Endothelial cell (in vitro differentiated cells): ENCODE measurements at regions not wholly inside any gene's neighbourhood (a gene's known extent, or its start where the extent isn't known, plus 50 kb on each side); places are given as distances from the start of the nearest gene placed in this dataset.

Experiments used
- DNase-seq: peaks from one replicate; pipeline ENCODE4 v3.0.0; 2021; ENCODE audit warnings: low spot score
- H3K27ac Mint-ChIP-seq: one replicate; pipeline ENCODE4 v1.8.0; 2021; ENCODE audit warnings: mixed read lengths, inconsistent platforms; ENCODE audit not compliant: unreplicated experiment
- H3K27me3 Mint-ChIP-seq: one replicate; pipeline ENCODE4 v1.8.0; 2021; ENCODE audit warnings: mild to moderate bottlenecking, moderate library complexity, mixed read lengths, inconsistent platforms; ENCODE audit not compliant: unreplicated experiment
- H3K36me3 Mint-ChIP-seq: one replicate; pipeline ENCODE4 v1.8.0; 2021; ENCODE audit warnings: mild to moderate bottlenecking, low read depth, mixed read lengths, inconsistent platforms; ENCODE audit not compliant: unreplicated experiment
- H3K4me1 Mint-ChIP-seq: one replicate; pipeline ENCODE4 v1.8.0; 2021; ENCODE audit warnings: mild to moderate bottlenecking, mixed read lengths, inconsistent platforms; ENCODE audit not compliant: unreplicated experiment
- H3K4me3 Mint-ChIP-seq: one replicate; pipeline ENCODE4 v1.8.0; 2021; ENCODE audit warnings: mild to moderate bottlenecking, mixed read lengths, inconsistent platforms; ENCODE audit not compliant: unreplicated experiment
- H3K9me3 Mint-ChIP-seq: one replicate; pipeline ENCODE4 v1.8.0; 2021; ENCODE audit warnings: mixed read lengths, inconsistent platforms; ENCODE audit not compliant: unreplicated experiment
- TF ChIP-seq, protein P1 (sequence below): fragments of 200-600 bp; sonication (generic); IDR thresholded peaks from one replicate; pipeline ENCODE4 v1.5.0; 2021; ENCODE audit warnings: antibody characterized with exemption; ENCODE audit not compliant: unreplicated experiment

DNA sequence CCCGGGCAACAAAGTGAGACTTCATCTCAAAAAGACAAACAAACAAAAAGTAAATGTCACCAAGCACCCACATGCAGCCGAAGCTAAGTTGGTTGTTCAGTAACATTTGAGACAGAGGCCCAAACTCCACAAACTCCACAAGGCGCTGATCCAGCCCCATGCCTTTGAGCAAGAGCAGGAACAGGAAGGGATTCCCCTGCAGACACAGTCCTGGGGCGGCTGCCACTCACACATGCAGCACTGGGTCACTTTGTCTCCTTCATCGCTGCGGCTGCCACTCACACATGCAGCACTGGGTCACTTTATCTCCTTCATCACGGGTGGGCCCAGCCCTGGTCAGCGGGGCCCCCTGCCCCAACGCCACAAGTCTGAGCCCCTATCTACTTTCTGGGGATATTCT is 246.9 kb upstream of the RREB1 start:
- H3K9me3 Mint-ChIP-seq, result no peaks in the 10 kb centered on the region
- H3K27me3 Mint-ChIP-seq, result peaks cover 4% of the 10 kb centered on the region
- H3K27ac Mint-ChIP-seq, result no peak overlapping the region
- TF ChIP-seq, protein P1, sequence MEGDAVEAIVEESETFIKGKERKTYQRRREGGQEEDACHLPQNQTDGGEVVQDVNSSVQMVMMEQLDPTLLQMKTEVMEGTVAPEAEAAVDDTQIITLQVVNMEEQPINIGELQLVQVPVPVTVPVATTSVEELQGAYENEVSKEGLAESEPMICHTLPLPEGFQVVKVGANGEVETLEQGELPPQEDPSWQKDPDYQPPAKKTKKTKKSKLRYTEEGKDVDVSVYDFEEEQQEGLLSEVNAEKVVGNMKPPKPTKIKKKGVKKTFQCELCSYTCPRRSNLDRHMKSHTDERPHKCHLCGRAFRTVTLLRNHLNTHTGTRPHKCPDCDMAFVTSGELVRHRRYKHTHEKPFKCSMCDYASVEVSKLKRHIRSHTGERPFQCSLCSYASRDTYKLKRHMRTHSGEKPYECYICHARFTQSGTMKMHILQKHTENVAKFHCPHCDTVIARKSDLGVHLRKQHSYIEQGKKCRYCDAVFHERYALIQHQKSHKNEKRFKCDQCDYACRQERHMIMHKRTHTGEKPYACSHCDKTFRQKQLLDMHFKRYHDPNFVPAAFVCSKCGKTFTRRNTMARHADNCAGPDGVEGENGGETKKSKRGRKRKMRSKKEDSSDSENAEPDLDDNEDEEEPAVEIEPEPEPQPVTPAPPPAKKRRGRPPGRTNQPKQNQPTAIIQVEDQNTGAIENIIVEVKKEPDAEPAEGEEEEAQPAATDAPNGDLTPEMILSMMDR, result no peak
- no peak overlapping the region for H3K4me3 Mint-ChIP-seq
- H3K36me3 Mint-ChIP-seq, result no peaks in the 10 kb centered on the region
- DNase-seq, result no peak
- H3K4me1 Mint-ChIP-seq, result peaks cover 13% of the 10 kb centered on the region

DNA sequence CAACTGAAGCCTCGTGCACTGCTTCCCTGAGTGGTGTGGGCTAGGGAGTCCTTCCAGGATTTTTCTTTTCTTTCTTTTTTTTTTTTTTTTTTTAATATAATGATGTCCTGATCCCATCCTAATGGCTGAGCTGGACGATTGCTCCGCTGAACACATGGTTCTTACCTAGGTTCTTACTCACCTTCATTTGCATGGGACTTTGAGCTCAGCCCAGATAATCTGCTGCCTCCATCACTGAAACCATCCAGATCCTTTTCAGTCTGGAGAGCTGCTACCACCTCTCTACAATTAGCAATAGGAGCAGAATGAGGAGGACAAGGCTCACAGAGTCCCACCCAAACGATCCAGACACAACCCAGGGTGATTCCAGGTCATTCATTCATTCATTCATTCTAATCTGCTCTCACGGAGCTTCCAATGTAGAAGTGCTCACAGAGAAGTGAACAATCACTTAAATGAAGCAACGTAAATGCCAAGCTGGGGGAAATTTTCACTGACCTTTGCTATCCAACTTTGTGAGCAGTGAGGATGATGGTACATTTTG is 246.3 kb upstream of the RREB1 start:
- no peaks in the 10 kb centered on the region for H3K27me3 Mint-ChIP-seq
- no peak for DNase-seq
- TF ChIP-seq, protein P1, result no peak
- H3K4me3 Mint-ChIP-seq, result no peak overlapping the region
- no peak overlapping the region for H3K27ac Mint-ChIP-seq
- no peaks in the 10 kb centered on the region for H3K36me3 Mint-ChIP-seq
- peaks cover 8% of the 10 kb centered on the region for H3K4me1 Mint-ChIP-seq
- no peaks in the 10 kb centered on the region for H3K9me3 Mint-ChIP-seq

DNA sequence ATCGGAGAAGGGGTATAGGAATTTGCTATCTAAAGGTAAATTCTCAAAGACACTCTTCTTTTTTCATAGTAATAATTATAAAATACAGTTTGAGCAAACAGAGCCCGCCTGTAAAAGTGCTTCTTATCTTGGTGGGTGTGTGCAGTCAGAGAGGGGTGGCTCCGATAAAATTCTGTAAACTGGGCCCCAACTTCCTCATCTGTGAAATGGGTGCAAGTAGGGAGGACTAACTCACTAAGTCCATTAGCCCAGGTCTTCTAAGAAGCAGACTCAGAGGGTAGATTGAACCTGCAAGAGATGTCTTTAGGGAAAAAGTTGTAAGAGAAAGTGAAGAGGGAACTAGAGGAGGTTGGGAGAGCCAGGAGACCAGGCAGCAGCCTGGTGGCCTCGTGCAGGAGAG is 245.8 kb upstream of the RREB1 start:
- H3K36me3 Mint-ChIP-seq, result no peaks in the 10 kb centered on the region
- peaks cover 3% of the 10 kb centered on the region for H3K4me1 Mint-ChIP-seq
- H3K27ac Mint-ChIP-seq, result no peak overlapping the region
- TF ChIP-seq, protein P1, result no peak
- no peak for DNase-seq
- H3K4me3 Mint-ChIP-seq, result no peak overlapping the region
- H3K27me3 Mint-ChIP-seq, result no peaks in the 10 kb centered on the region
- H3K9me3 Mint-ChIP-seq, result no peaks in the 10 kb centered on the region

DNA sequence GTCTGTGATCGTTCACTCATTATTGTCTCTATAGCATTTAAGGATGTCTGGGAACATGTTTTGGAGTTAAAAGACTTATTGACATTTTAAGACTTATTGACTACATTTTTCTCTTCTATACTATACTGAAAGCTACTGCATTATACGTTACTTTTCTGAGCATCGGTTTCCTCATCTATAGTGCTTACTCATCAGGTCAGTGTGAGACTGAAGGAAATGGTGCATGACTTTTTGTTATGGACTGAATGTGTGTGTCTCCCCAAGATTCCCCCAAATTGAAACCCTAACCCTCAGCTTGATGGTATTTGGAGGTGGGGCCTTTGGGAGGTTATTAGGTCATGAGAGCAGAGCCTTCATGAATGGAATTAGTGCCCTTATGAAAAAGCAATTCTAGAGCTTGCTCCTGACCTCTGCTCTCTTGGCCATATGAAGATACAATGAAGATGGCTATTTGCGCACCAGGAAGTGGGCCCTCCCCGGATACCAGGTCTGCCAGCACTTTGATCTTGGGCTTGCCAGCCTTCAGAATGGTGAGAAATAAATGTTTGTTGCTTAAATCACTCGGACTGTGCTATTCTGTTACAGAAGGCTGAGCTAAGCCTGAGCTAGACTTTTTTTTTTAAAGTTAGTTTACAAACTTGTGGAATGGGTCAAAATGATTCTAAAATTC is 243.7 kb upstream of the RREB1 start:
- no peaks in the 10 kb centered on the region for H3K9me3 Mint-ChIP-seq
- no peaks in the 10 kb centered on the region for H3K27me3 Mint-ChIP-seq
- no peak overlapping the region for H3K4me3 Mint-ChIP-seq
- TF ChIP-seq, protein P1, result no peak
- peaks cover 3% of the 10 kb centered on the region for H3K4me1 Mint-ChIP-seq
- no peak for DNase-seq
- H3K27ac Mint-ChIP-seq, result no peak overlapping the region
- H3K36me3 Mint-ChIP-seq, result no peaks in the 10 kb centered on the region

DNA sequence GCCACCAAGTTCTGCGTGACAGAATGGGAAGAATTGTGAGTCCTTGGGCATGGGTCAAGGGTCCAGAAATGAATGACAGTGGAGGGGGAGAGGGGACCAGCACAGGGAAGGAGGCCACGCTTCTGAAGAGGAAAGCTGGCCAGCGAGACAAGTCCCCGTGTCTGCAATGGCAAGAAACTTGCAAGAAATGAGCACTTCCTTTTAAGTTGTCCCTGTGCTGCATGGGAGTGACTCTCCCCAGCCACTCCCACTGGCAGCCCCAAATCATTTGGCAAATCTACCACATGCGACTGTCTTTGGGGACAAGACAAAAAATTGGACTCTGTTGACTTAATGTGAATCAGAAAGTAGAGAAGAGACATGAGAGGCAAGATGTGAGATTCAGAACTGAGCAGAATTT is 242.2 kb upstream of the RREB1 start:
- Mint-ChIP-seq H3K36me3 (no peaks in the 10 kb centered on the region), H3K4me3 (no peak overlapping the region), H3K4me1 (no peaks in the 10 kb centered on the region), H3K27ac (no peak overlapping the region), H3K27me3 (no peaks in the 10 kb centered on the region), H3K9me3 (no peaks in the 10 kb centered on the region)
- DNase-seq, result no peak
- TF ChIP-seq, protein P1, result no peak
